ENCODE measurements at regions not wholly inside any gene's neighbourhood (a gene's known extent, or its start where the extent isn't known, plus 50 kb on each side); places are given as distances from the start of the nearest gene placed in this dataset.

DNA sequence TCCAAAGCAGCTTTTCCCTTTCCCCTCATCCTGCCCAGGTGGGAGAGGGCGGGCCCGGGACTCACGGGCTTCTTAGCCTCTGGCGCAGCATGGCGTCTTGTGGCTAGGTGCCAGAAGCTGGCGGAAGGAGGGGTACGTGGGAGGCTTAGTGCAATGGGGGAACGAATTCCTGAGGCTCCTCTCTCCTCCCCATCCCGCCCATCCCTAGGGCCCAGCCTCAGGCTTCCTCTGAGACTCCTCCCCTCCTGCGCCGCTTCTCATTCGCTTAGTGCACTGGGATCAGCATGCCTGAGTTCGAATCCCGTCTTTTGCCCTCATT, 297.8 kb downstream of the ZNF536 start:
- TF ChIP-seq RFX5 (IDR thresholded peaks at IDR 0.05) (no peak), HDAC2 (IDR thresholded peaks at IDR 0.05) (no peak), POLR2A (IDR thresholded peaks at IDR 0.05; ENCODE audit: low read length) (no peak), KDM1A (IDR thresholded peaks at IDR 0.05; ENCODE audit: low read depth) (no peak), CHD2 (IDR thresholded peaks at IDR 0.05; ENCODE audit: low read length, partially characterized antibody) (no peak), EP300 (IDR thresholded peaks at IDR 0.05) (no peak), RCOR1 (IDR thresholded peaks at IDR 0.05; ENCODE audit: low read depth, low read length) (no peak), E2F6 (IDR thresholded peaks at IDR 0.05; ENCODE audit: borderline replicate concordance, low read depth) (no peak), NFE2L2 (conservative IDR thresholded peaks at IDR 0.05; ENCODE audit: low read length) (no peak)
- TF ChIP-seq, protein P1, sequence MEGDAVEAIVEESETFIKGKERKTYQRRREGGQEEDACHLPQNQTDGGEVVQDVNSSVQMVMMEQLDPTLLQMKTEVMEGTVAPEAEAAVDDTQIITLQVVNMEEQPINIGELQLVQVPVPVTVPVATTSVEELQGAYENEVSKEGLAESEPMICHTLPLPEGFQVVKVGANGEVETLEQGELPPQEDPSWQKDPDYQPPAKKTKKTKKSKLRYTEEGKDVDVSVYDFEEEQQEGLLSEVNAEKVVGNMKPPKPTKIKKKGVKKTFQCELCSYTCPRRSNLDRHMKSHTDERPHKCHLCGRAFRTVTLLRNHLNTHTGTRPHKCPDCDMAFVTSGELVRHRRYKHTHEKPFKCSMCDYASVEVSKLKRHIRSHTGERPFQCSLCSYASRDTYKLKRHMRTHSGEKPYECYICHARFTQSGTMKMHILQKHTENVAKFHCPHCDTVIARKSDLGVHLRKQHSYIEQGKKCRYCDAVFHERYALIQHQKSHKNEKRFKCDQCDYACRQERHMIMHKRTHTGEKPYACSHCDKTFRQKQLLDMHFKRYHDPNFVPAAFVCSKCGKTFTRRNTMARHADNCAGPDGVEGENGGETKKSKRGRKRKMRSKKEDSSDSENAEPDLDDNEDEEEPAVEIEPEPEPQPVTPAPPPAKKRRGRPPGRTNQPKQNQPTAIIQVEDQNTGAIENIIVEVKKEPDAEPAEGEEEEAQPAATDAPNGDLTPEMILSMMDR (IDR thresholded peaks at IDR 0.05) = no peak
